WTC11 (cell line): ENCODE measurements at regions not wholly inside any gene's neighbourhood (a gene's known extent, or its start where the extent isn't known, plus 50 kb on each side); places are given as distances from the start of the nearest gene placed in this dataset.
"Not testable (repeated sequence)": the region's sequence is repeated elsewhere in the genome, so short reads cannot be mapped to it uniquely, and the experiment has no call there.

Experiments
- ATAC-seq: fragments of 200-7000 bp; cut with Tn5 transposase; 2 replicates; pipeline ENCODE4 v1.10.0; 2021; ENCODE audit warnings: mild to moderate bottlenecking, moderate library complexity
- CTCF ChIA-PET: fragments of 300-600 bp; sonication (Branson Sonifier 250); formaldehyde crosslinking; loops from one replicate; lab custom pipeline; 2021; ENCODE audit warnings: antibody characterized with exemption; lab: Charles Lee
- POLR2A ChIA-PET: fragments of 350-600 bp; sonication (Branson Sonifier 250); formaldehyde crosslinking; loops from one replicate; lab custom pipeline; 2021; ENCODE audit warnings: antibody characterized with exemption; lab: Charles Lee
- DNase-seq: peaks from one replicate; pipeline ENCODE4 v3.0.0; 2021; ENCODE audit warnings: low spot score
- H3K27ac Mint-ChIP-seq: 2 replicates; pipeline ENCODE4 v1.8.0; 2021; ENCODE audit warnings: mixed read lengths
- H3K27me3 Mint-ChIP-seq: 2 replicates; pipeline ENCODE4 v1.8.0; 2021; ENCODE audit warnings: low read depth, mild to moderate bottlenecking, moderate library complexity, mixed read lengths
- H3K36me3 Mint-ChIP-seq: 2 replicates; pipeline ENCODE4 v1.8.0; 2021; ENCODE audit warnings: mixed read lengths
- H3K4me1 Mint-ChIP-seq: 2 replicates; pipeline ENCODE4 v1.8.0; 2022; ENCODE audit warnings: mixed read lengths
- H3K4me3 Mint-ChIP-seq: 2 replicates; pipeline ENCODE4 v1.8.0; 2021; ENCODE audit warnings: mild to moderate bottlenecking, moderate library complexity, mixed read lengths
- H3K9me3 Mint-ChIP-seq: 2 replicates; pipeline ENCODE4 v1.8.0; 2021; ENCODE audit warnings: mixed read lengths
- GTF2I ChIP-seq: fragments of 250-450 bp; sonication (Bioruptor Pico); conservative IDR thresholded peaks from 2 replicates; pipeline ENCODE4 v1.4.0; 2021; ENCODE audit warnings: mild to moderate bottlenecking
- HMGA2 ChIP-seq: fragments of 250-450 bp; sonication (Bioruptor Pico); IDR thresholded peaks from 2 replicates; pipeline ENCODE4 v1.4.0; 2021; ENCODE audit warnings: mild to moderate bottlenecking, moderate library complexity
- JUN ChIP-seq: sonication (generic); formaldehyde crosslinking; IDR thresholded peaks from 2 replicates; pipeline ENCODE4 v1.8.0; 2023; ENCODE audit warnings: mild to moderate bottlenecking, missing genetic modification reagents
- NFE2L1 ChIP-seq: sonication (generic); formaldehyde crosslinking; IDR thresholded peaks from 2 replicates; pipeline ENCODE4 v1.8.1; 2023; ENCODE audit warnings: missing genetic modification reagents
- NR3C1 ChIP-seq: sonication (generic); formaldehyde crosslinking; conservative IDR thresholded peaks from 2 replicates; pipeline ENCODE4 v1.8.1; 2023; ENCODE audit warnings: low read depth, mild to moderate bottlenecking, missing genetic modification reagents
- OVOL2 ChIP-seq: fragments of 250-450 bp; sonication (Bioruptor Pico); IDR thresholded peaks from 2 replicates; pipeline ENCODE4 v1.9.0; 2021; ENCODE audit warnings: mild to moderate bottlenecking, borderline replicate concordance
- SMAD3 ChIP-seq: sonication (generic); formaldehyde crosslinking; IDR thresholded peaks from 2 replicates; pipeline ENCODE4 v1.8.0; 2022; ENCODE audit warnings: missing genetic modification reagents, mild to moderate bottlenecking, borderline replicate concordance
- SMAD4 ChIP-seq: sonication (generic); formaldehyde crosslinking; IDR thresholded peaks from 2 replicates; pipeline ENCODE4 v1.8.0; 2022; ENCODE audit warnings: mild to moderate bottlenecking, missing genetic modification reagents
- SP1 ChIP-seq: sonication (generic); formaldehyde crosslinking; conservative IDR thresholded peaks from 2 replicates; pipeline ENCODE4 v1.8.1; 2022; ENCODE audit warnings: missing genetic modification reagents
- TP53 ChIP-seq: sonication (generic); formaldehyde crosslinking; IDR thresholded peaks from 2 replicates; pipeline ENCODE4 v1.8.1; 2023; ENCODE audit warnings: mild to moderate bottlenecking, missing genetic modification reagents
- ZNF138 ChIP-seq: sonication (generic); formaldehyde crosslinking; conservative IDR thresholded peaks from 2 replicates; pipeline ENCODE4 v1.8.1; 2022; ENCODE audit warnings: mild to moderate bottlenecking, moderate library complexity, missing genetic modification reagents
- ZNF219 ChIP-seq: sonication (generic); formaldehyde crosslinking; IDR thresholded peaks from 2 replicates; pipeline ENCODE4 v1.8.0; 2023; ENCODE audit warnings: missing genetic modification reagents, mild to moderate bottlenecking, borderline replicate concordance
- TF ChIP-seq, protein P1 (sequence below): sonication (generic); formaldehyde crosslinking; IDR thresholded peaks from 2 replicates; pipeline ENCODE4 v1.8.1; 2022; ENCODE audit warnings: mild to moderate bottlenecking, moderate library complexity, missing genetic modification reagents
- TF ChIP-seq, protein P2 (sequence below): fragments of 250-450 bp; sonication (Bioruptor Pico); conservative IDR thresholded peaks from 2 replicates; pipeline ENCODE4 v1.9.0; 2021; ENCODE audit warnings: mild to moderate bottlenecking
- TF ChIP-seq, protein P3 (sequence below): fragments of 250-450 bp; sonication (Bioruptor Pico); IDR thresholded peaks from 2 replicates; pipeline ENCODE4 v1.9.0; 2021; ENCODE audit warnings: mild to moderate bottlenecking
- TF ChIP-seq, protein P4 (sequence below): fragments of 250-450 bp; sonication (Bioruptor Pico); IDR thresholded peaks from 2 replicates; pipeline ENCODE4 v1.9.0; 2021; ENCODE audit warnings: mild to moderate bottlenecking
- TF ChIP-seq, protein P5 (sequence below): sonication (generic); formaldehyde crosslinking; IDR thresholded peaks from 2 replicates; pipeline ENCODE4 v1.8.1; 2023; ENCODE audit warnings: mild to moderate bottlenecking, missing genetic modification reagents, borderline replicate concordance
- TF ChIP-seq, protein P6 (sequence below): fragments of 250-450 bp; sonication (Bioruptor Pico); IDR thresholded peaks from 2 replicates; pipeline ENCODE4 v1.9.0; 2021; ENCODE audit warnings: mild to moderate bottlenecking, borderline replicate concordance

DNA sequence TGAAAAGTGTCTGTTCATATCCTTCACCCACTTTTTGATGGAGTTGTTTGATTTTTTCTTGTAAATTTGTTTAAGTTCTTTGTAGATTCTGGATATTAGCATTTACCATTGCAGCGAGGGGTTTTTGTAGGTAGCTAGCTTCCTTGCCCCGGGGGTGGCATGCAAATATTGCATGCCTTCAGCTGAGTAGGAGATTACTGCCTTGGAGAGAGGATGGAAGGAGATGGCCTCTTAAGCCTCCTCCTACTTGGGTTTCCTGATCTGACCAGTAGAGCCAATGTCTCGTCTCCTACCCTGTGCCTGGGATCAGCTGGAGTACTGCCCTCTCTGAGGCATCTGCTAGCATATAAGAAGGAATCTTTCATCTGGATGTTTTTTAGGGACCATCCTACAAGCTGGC, 134.4 kb upstream of the CCND2 start (continued):
- TF ChIP-seq, protein P1, sequence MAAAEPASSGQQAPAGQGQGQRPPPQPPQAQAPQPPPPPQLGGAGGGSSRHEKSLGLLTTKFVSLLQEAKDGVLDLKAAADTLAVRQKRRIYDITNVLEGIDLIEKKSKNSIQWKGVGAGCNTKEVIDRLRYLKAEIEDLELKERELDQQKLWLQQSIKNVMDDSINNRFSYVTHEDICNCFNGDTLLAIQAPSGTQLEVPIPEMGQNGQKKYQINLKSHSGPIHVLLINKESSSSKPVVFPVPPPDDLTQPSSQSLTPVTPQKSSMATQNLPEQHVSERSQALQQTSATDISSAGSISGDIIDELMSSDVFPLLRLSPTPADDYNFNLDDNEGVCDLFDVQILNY (CRISPR knock-in tag): no peak
- TF ChIP-seq ZNF138 (CRISPR knock-in tag) (no peak), ZNF219 (CRISPR knock-in tag) (no peak), NFE2L1 (CRISPR knock-in tag) (no peak)
- TF ChIP-seq, protein P2, sequence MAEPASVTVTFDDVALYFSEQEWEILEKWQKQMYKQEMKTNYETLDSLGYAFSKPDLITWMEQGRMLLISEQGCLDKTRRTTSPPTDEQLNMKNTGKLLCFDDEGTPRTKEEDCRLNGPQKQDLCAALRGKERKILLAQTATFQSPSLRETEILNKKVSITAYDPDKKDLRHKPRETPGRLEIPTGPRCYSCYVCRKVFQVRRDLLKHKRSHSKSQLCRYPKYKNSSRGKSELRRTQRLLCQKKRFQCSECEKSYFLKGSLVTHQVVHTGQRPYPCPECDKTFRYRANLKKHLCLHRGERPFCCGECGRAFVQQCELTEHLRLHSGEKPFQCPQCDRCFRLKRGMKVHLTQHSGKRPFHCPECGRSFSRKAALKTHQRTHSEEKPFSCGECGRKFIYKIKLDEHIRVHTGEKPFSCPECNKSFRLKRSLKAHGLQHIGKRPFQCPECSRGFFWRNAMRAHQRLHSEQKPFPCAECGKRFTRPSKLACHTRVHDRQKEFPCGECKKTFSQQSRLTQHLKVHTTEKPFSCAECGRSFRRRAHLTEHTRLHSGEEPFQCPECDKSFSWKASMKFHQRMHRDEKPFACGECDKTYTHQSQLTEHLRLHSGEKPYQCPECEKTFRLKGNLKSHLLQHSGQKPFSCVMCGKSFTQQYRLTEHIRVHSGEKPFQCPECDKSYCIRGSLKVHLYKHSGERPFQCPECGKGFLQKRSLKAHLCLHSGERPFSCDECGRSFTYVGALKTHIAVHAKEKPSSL (CRISPR knock-in tag): no peak
- TF ChIP-seq, protein P3, sequence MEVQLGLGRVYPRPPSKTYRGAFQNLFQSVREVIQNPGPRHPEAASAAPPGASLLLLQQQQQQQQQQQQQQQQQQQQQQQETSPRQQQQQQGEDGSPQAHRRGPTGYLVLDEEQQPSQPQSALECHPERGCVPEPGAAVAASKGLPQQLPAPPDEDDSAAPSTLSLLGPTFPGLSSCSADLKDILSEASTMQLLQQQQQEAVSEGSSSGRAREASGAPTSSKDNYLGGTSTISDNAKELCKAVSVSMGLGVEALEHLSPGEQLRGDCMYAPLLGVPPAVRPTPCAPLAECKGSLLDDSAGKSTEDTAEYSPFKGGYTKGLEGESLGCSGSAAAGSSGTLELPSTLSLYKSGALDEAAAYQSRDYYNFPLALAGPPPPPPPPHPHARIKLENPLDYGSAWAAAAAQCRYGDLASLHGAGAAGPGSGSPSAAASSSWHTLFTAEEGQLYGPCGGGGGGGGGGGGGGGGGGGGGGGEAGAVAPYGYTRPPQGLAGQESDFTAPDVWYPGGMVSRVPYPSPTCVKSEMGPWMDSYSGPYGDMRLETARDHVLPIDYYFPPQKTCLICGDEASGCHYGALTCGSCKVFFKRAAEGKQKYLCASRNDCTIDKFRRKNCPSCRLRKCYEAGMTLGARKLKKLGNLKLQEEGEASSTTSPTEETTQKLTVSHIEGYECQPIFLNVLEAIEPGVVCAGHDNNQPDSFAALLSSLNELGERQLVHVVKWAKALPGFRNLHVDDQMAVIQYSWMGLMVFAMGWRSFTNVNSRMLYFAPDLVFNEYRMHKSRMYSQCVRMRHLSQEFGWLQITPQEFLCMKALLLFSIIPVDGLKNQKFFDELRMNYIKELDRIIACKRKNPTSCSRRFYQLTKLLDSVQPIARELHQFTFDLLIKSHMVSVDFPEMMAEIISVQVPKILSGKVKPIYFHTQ (CRISPR knock-in tag): no peak

DNA sequence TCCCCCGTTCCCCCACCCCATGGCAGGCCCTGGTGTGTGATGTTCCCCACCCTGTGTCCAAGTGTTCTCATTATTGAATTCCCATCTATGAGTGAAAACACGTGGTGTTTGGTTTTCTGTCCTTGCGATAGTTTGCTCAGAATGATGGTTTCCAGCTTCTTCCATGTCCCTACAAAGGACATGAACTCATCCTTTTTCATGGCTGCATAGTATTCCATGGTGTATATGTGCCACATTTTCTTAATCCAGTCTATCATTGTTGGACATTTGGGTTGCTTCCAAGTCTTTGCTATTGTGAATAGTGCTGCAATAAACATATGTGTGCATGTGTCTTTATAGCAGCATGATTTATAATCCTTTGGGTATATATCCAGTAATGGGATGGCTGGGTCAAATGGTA, 135.0 kb upstream of the CCND2 start:
- peak; percentile 72; the same call in 1 of the 2 replicates for TF ChIP-seq GTF2I (CRISPR knock-in tag)
- H3K27me3 Mint-ChIP-seq, H3K27ac Mint-ChIP-seq, H3K4me3 Mint-ChIP-seq, DNase-seq, H3K9me3 Mint-ChIP-seq, H3K36me3 Mint-ChIP-seq, ATAC-seq: not testable (repeated sequence)
- ChIA-PET POLR2A (interaction anchor here (0.9 to 1.8 kb wide), 2 partner anchors 134 to 135 kb away, joined by 4 read pairs; partner anchors contain the start of gene CCND2), CTCF (interaction anchor here (0.7 to 1.6 kb wide), 2 partner anchors 61 to 255 kb away, joined by 3 to 6 read pairs; no protein-coding TSS in a partner anchor)
- H3K4me1 Mint-ChIP-seq: peaks cover 70% of the 10 kb centered on the region

DNA sequence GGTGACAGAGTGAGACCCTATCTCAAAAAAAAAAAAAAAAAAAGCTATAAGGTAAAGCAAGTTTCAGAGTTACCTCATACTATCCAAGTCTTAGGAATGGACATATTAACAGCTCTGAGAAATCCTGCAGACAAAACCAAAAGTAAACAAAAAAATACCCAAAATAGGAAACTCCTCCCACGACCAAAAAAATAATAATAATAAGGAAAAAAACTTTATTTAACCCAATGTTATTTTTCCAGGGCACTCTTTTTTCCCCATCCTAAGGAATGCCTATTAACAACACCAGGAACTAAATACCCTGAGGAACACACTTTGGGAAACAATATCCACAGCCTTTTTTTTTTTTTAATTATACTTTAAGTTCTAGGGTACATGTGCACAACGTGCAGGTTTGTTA, 135.5 kb upstream of the CCND2 start:
- Mint-ChIP-seq H3K36me3 (peaks cover 8% of the 10 kb centered on the region; the same call in 1 of the 2 replicates), H3K27ac (no peak overlapping the region), H3K4me3 (no peak overlapping the region), H3K9me3 (no peaks in the 10 kb centered on the region), H3K4me1 (peaks cover 74% of the 10 kb centered on the region), H3K27me3 (no peaks in the 10 kb centered on the region)
- DNase-seq: no peak
- no peak for ATAC-seq
- ChIA-PET CTCF (interaction anchor here (0.7 to 0.8 kb wide), 2 partner anchors 61 to 174 kb away, joined by 3 to 6 read pairs; no protein-coding TSS in a partner anchor), POLR2A (interaction anchor here (0.8 to 1.0 kb wide), 3 partner anchors 18 to 135 kb away, joined by 3 to 4 read pairs (median 4); no protein-coding TSS in a partner anchor)
- no peak for TF ChIP-seq TP53 (CRISPR knock-in tag)
- no peak for TF ChIP-seq JUN (CRISPR knock-in tag)
- TF ChIP-seq SP1: no peak
- no peak for TF ChIP-seq SMAD3 (CRISPR knock-in tag)
- TF ChIP-seq, protein P4, sequence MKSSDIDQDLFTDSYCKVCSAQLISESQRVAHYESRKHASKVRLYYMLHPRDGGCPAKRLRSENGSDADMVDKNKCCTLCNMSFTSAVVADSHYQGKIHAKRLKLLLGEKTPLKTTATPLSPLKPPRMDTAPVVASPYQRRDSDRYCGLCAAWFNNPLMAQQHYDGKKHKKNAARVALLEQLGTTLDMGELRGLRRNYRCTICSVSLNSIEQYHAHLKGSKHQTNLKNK (CRISPR knock-in tag): no peak
- TF ChIP-seq HMGA2: no peak
- TF ChIP-seq ZNF219 (CRISPR knock-in tag): no peak
- TF ChIP-seq, protein P5, sequence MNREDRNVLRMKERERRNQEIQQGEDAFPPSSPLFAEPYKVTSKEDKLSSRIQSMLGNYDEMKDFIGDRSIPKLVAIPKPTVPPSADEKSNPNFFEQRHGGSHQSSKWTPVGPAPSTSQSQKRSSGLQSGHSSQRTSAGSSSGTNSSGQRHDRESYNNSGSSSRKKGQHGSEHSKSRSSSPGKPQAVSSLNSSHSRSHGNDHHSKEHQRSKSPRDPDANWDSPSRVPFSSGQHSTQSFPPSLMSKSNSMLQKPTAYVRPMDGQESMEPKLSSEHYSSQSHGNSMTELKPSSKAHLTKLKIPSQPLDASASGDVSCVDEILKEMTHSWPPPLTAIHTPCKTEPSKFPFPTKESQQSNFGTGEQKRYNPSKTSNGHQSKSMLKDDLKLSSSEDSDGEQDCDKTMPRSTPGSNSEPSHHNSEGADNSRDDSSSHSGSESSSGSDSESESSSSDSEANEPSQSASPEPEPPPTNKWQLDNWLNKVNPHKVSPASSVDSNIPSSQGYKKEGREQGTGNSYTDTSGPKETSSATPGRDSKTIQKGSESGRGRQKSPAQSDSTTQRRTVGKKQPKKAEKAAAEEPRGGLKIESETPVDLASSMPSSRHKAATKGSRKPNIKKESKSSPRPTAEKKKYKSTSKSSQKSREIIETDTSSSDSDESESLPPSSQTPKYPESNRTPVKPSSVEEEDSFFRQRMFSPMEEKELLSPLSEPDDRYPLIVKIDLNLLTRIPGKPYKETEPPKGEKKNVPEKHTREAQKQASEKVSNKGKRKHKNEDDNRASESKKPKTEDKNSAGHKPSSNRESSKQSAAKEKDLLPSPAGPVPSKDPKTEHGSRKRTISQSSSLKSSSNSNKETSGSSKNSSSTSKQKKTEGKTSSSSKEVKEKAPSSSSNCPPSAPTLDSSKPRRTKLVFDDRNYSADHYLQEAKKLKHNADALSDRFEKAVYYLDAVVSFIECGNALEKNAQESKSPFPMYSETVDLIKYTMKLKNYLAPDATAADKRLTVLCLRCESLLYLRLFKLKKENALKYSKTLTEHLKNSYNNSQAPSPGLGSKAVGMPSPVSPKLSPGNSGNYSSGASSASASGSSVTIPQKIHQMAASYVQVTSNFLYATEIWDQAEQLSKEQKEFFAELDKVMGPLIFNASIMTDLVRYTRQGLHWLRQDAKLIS (CRISPR knock-in tag): no peak
- TF ChIP-seq OVOL2 (CRISPR knock-in tag): no peak
- no peak for TF ChIP-seq SMAD4 (CRISPR knock-in tag)
- no peak for TF ChIP-seq NR3C1
- TF ChIP-seq, protein P6, sequence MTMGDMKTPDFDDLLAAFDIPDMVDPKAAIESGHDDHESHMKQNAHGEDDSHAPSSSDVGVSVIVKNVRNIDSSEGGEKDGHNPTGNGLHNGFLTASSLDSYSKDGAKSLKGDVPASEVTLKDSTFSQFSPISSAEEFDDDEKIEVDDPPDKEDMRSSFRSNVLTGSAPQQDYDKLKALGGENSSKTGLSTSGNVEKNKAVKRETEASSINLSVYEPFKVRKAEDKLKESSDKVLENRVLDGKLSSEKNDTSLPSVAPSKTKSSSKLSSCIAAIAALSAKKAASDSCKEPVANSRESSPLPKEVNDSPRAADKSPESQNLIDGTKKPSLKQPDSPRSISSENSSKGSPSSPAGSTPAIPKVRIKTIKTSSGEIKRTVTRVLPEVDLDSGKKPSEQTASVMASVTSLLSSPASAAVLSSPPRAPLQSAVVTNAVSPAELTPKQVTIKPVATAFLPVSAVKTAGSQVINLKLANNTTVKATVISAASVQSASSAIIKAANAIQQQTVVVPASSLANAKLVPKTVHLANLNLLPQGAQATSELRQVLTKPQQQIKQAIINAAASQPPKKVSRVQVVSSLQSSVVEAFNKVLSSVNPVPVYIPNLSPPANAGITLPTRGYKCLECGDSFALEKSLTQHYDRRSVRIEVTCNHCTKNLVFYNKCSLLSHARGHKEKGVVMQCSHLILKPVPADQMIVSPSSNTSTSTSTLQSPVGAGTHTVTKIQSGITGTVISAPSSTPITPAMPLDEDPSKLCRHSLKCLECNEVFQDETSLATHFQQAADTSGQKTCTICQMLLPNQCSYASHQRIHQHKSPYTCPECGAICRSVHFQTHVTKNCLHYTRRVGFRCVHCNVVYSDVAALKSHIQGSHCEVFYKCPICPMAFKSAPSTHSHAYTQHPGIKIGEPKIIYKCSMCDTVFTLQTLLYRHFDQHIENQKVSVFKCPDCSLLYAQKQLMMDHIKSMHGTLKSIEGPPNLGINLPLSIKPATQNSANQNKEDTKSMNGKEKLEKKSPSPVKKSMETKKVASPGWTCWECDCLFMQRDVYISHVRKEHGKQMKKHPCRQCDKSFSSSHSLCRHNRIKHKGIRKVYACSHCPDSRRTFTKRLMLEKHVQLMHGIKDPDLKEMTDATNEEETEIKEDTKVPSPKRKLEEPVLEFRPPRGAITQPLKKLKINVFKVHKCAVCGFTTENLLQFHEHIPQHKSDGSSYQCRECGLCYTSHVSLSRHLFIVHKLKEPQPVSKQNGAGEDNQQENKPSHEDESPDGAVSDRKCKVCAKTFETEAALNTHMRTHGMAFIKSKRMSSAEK: no peak
